ENCODE measurements at regions not wholly inside any gene's neighbourhood (a gene's known extent, or its start where the extent isn't known, plus 50 kb on each side); places are given as distances from the start of the nearest gene placed in this dataset.
"Not testable (repeated sequence)": the region's sequence is repeated elsewhere in the genome, so short reads cannot be mapped to it uniquely, and the experiment has no call there.

DNA sequence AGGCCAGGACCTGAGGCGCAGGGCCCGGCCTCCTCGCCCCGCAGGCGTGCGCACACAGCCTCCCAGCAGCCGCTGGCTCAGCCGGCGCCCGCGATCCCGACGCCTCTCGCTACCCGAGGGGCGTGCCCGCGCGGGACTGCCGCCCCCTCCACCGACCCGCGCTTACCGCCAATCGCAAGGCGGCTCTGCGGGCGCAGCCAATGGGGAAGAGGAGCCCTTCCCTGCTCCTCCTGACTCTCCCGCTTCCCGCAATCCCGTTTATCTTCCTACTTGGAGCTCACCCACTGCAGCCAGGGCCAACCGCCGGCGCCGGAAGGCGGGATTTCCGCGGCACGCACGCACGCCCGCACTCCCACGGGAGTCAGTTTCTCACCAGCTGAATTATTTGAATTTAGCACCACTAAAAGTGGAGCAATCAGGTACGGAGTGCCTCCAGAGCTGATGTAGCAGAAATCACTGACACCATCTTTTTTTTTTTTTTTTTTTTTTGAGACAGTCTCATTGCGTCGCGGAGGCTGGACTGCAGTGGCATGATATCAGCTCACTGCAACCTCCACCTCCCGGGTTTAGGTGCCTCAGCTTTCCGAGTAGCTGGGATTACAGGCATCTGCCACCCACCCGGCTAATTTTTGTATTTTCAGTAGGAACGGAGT, 64.9 kb upstream of the TP53TG3C start:
- TF ChIP-seq CTCF, POLR2A (IDR thresholded peaks at IDR 0.05): not testable (repeated sequence)

All from right lobe of liver (tissue), 4 donors.